Stimulated activated CD4-positive, alpha-beta T cell treated with anti-CD3 and anti-CD28 coated beads, Interleukin-1b, Interleukin-23, amount 100 ng/mL, for 48 hours (primary cell): ENCODE measurements at regions not wholly inside any gene's neighbourhood (a gene's known extent, or its start where the extent isn't known, plus 50 kb on each side); places are given as distances from the start of the nearest gene placed in this dataset.

ENCODE experiments used
- DNase-seq: peaks from one replicate; pipeline ENCODE4 v3.0.0-alpha.2; 2020

- DNase-seq, result no peak
Measured at GRCh38 chr21:24870633-24871032, 736.6 kb downstream of the MRPL39 start.

GRCh38 chr21:24869862-24870261 is 737.4 kb downstream of the MRPL39 start:
- no peak for DNase-seq

- no peak for DNase-seq
Measured at GRCh38 chr21:24868117-24868516, 739.2 kb downstream of the MRPL39 start.

- no peak for DNase-seq
Measured at GRCh38 chr21:24861471-24861870, 745.8 kb downstream of the MRPL39 start.

- no peak for DNase-seq
Measured at GRCh38 chr21:24856326-24856725, 751.0 kb downstream of the MRPL39 start.

GRCh38 chr21:24852610-24853195 is 754.6 kb downstream of the MRPL39 start:
- DNase-seq, result no peak

GRCh38 chr21:24850121-24850520 is 757.2 kb downstream of the MRPL39 start:
- DNase-seq, result no peak

- DNase-seq, result no peak
Measured at GRCh38 chr21:24844671-24845070, 762.6 kb downstream of the MRPL39 start.

- no peak for DNase-seq
Measured at GRCh38 chr21:24840287-24840686, 767.0 kb downstream of the MRPL39 start.

GRCh38 chr21:24832961-24833360 is 774.3 kb downstream of the MRPL39 start:
- no peak for DNase-seq

- DNase-seq, result no peak
Measured at GRCh38 chr21:24829397-24829796, 777.9 kb downstream of the MRPL39 start.

- no peak for DNase-seq
Measured at GRCh38 chr21:24826822-24827221, 780.5 kb downstream of the MRPL39 start.

GRCh38 chr21:24825348-24825747 is 781.9 kb downstream of the MRPL39 start:
- no peak for DNase-seq

GRCh38 chr21:24824209-24824608 is 783.1 kb downstream of the MRPL39 start:
- no peak for DNase-seq

GRCh38 chr21:24823247-24823646 is 784.0 kb downstream of the MRPL39 start:
- no peak for DNase-seq

GRCh38 chr21:24785033-24785432 is 822.2 kb downstream of the MRPL39 start:
- DNase-seq, result no peak

GRCh38 chr21:24781146-24781545 is 826.1 kb downstream of the MRPL39 start:
- DNase-seq, result no peak

GRCh38 chr21:24759348-24760075 is 847.8 kb downstream of the MRPL39 start:
- DNase-seq, result no peak

GRCh38 chr21:24738063-24738462 is 869.2 kb downstream of the MRPL39 start:
- DNase-seq, result no peak

- DNase-seq, result no peak
Measured at GRCh38 chr21:24737296-24737850, 869.9 kb downstream of the MRPL39 start.

- no peak for DNase-seq
Measured at GRCh38 chr21:24730661-24731060, 876.6 kb downstream of the MRPL39 start.

GRCh38 chr21:24729568-24729967 is 877.7 kb downstream of the MRPL39 start:
- DNase-seq, result no peak

- no peak for DNase-seq
Measured at GRCh38 chr21:24727803-24728440, 879.4 kb downstream of the MRPL39 start.
